Upper lobe of left lung (tissue), 6 donors: ENCODE measurements at regions not wholly inside any gene's neighbourhood (a gene's known extent, or its start where the extent isn't known, plus 50 kb on each side); places are given as distances from the start of the nearest gene placed in this dataset.

Experiments used
- ATAC-seq, 2 donors: fragments of 200-7000 bp; cut with Tn5 transposase; one replicate each; pipeline ENCODE4 v1.9.1; 2022; ENCODE audit warnings: mild to moderate bottlenecking in 2 of 2, moderate library complexity in 2 of 2; ENCODE audit not compliant: low FRiP score in 2 of 2
- DNase-seq, 2 donors: peaks; one replicate each; pipeline ENCODE4 v3.0.0-alpha.2; 2019 to 2020
- H3K27ac ChIP-seq, 4 donors: fragments of 200-600 bp; sonication (generic); one replicate each; pipeline ENCODE4 v1.5.1; 2016 to 2019
- H3K27me3 ChIP-seq, 4 donors: fragments of 200-600 bp; sonication (generic); one replicate each; pipeline ENCODE4 v1.5.1; 2017 to 2019
- H3K36me3 ChIP-seq, 4 donors: fragments of 200-600 bp; sonication (generic); one replicate each; pipeline ENCODE4 v1.5.1; 2016 to 2019
- H3K4me1 ChIP-seq, 4 donors: fragments of 200-600 bp; sonication (generic); one replicate each; pipeline ENCODE4 v1.5.1; 2018 to 2019
- H3K4me3 ChIP-seq, 4 donors: fragments of 200-600 bp; sonication (generic); one replicate each; pipeline ENCODE4 v1.5.1; 2017 to 2019; ENCODE audit warnings: mild to moderate bottlenecking in 2 of 4, moderate library complexity in 1 of 4
- H3K9me3 ChIP-seq, 4 donors: fragments of 200-600 bp; sonication (generic); one replicate each; pipeline ENCODE4 v1.5.1; 2018 to 2019
- EP300 ChIP-seq, 4 donors: sonication (generic); formaldehyde crosslinking; IDR thresholded peaks; one replicate each; pipeline ENCODE4 v1.5.1; 2017; ENCODE audit warnings: antibody characterized with exemption in 4 of 4, control low read depth in 2 of 4
- POLR2A ChIP-seq, 4 donors: fragments of 450-650 bp; IDR thresholded peaks; one replicate each; pipeline ENCODE4 v1.5.1; 2016 to 2017; ENCODE audit warnings: antibody characterized with exemption in 4 of 4, mild to moderate bottlenecking in 2 of 4
- POLR2AphosphoS5 ChIP-seq, 2 donors: sonication (generic); formaldehyde crosslinking; IDR thresholded peaks; one replicate each; pipeline ENCODE4 v1.5.1; 2017; ENCODE audit warnings: antibody characterized with exemption in 2 of 2
- WGBS, 2 donors: methylation state at CpG; one replicate each; pipeline ENCODE4 v1.1.5; 2017 to 2018; 5-methylcytosine and 5-hydroxymethylcytosine counted together
- TF ChIP-seq, protein P1 (sequence below), 6 experiments: fragments of 450-650 bp in 4 of 6; fragments of 200-600 bp in 2 of 6; sonication (generic) in 2 of 6; IDR thresholded peaks; one replicate each; pipeline ENCODE4 v1.5.1; 2016 to 2019; ENCODE audit warnings: antibody characterized with exemption in 6 of 6
- donor health status: DM: no; HTN: no; CAD: no; lungs with moderate emphysema.
- donor health status: DM: no; HTN: yes; CAD: no; lungs with severe emphysema.

DNA sequence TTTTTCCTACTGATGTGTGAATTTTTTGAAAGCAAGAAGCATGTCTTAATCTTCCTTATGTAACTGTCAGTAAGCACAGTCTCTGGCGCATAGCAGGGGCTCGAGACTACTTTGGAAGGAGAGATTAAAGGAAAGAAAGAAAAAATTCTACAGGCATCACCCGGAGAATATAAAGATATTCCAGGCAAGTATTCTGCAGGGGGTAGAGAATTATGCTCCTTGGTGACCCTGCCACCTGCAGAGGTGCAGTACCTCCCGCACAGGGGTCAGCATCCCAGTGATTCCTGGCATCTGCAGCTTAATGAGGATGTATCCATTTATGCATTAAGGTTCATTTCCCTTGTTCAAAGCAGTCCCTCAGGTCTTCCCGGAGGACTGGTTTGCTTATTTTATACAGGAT is 87.6 kb upstream of the WLS start:
- Histone ChIP-seq H3K27ac (no peak overlapping the region), H3K4me1 (no peaks in the 10 kb centered on the region), H3K9me3 (no peaks in the 10 kb centered on the region), H3K36me3 (no peaks in the 10 kb centered on the region), H3K4me3 (no peak overlapping the region), H3K27me3 (no peaks in the 10 kb centered on the region)
- TF ChIP-seq EP300 (IDR thresholded peaks at IDR 0.05) (no peak), POLR2AphosphoS5 (IDR thresholded peaks at IDR 0.05) (no peak), POLR2A (IDR thresholded peaks at IDR 0.05) (no peak)
- TF ChIP-seq, protein P1, sequence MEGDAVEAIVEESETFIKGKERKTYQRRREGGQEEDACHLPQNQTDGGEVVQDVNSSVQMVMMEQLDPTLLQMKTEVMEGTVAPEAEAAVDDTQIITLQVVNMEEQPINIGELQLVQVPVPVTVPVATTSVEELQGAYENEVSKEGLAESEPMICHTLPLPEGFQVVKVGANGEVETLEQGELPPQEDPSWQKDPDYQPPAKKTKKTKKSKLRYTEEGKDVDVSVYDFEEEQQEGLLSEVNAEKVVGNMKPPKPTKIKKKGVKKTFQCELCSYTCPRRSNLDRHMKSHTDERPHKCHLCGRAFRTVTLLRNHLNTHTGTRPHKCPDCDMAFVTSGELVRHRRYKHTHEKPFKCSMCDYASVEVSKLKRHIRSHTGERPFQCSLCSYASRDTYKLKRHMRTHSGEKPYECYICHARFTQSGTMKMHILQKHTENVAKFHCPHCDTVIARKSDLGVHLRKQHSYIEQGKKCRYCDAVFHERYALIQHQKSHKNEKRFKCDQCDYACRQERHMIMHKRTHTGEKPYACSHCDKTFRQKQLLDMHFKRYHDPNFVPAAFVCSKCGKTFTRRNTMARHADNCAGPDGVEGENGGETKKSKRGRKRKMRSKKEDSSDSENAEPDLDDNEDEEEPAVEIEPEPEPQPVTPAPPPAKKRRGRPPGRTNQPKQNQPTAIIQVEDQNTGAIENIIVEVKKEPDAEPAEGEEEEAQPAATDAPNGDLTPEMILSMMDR (IDR thresholded peaks at IDR 0.05), result no peak
- whole genome bisulfite sequencing, 2 donors, result 64 to 67% methylated on average over 5 of the region's 5 CpGs
- DNase-seq (no peak), ATAC-seq (no peak)

GRCh38 chr1:68317543-68317942 is 85.2 kb upstream of the WLS start:
- Histone ChIP-seq H3K4me3 (no peak overlapping the region), H3K36me3 (no peaks in the 10 kb centered on the region), H3K27ac (no peak overlapping the region), H3K4me1 (no peaks in the 10 kb centered on the region), H3K27me3 (no peaks in the 10 kb centered on the region), H3K9me3 (no peaks in the 10 kb centered on the region)
- WGBS, 2 donors, result 90 to 94% methylated on average over 2 of the region's 2 CpGs
- DNase-seq (no peak), ATAC-seq (no peak)
- TF ChIP-seq, protein P1 (IDR thresholded peaks at IDR 0.05), result no peak

DNA sequence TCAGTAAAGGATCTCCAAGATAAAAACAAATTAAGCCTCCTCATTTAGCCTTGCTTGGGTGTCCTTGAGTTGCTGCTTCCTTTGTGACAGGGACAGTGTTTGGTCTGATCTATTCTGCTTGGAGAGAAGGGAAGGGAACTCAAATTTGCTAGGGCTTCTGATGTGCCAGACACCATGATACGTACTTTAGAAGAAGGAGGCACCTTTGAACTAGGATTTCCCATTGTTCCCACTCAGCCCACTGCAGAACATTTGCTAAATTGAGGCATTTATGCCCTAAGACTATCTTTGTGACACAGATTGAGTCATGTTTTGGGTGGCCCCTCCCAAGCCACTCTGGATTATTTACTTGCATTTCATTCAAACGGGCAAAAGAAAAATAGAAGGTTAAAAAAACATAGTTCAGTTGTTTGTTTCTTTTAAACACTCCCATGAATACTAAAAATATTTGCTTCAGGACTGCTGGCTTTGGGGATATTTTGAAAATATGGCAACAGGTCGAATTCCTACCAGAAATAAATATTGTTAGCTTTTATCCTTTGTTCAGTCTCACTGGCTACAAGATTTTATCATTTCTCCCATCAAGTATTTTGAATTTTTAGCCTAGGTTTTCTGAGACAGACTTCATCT is 81.9 kb upstream of the WLS start:
- ATAC-seq, result no peak
- no peak for DNase-seq
- no peaks in the 10 kb centered on the region for H3K36me3 ChIP-seq
- H3K4me3 ChIP-seq, result no peak overlapping the region
- WGBS, 2 donors, result 54 to 55% methylated on average over 3 of the region's 3 CpGs
- no peaks in the 10 kb centered on the region for H3K27me3 ChIP-seq
- TF ChIP-seq, protein P1 (IDR thresholded peaks at IDR 0.05), result no peak
- TF ChIP-seq POLR2A (IDR thresholded peaks at IDR 0.05) (no peak), POLR2AphosphoS5 (IDR thresholded peaks at IDR 0.05) (no peak), EP300 (IDR thresholded peaks at IDR 0.05) (no peak)
- H3K27ac ChIP-seq, result no peak overlapping the region
- H3K9me3 ChIP-seq, result no peaks in the 10 kb centered on the region
- H3K4me1 ChIP-seq, result no peaks in the 10 kb centered on the region

DNA sequence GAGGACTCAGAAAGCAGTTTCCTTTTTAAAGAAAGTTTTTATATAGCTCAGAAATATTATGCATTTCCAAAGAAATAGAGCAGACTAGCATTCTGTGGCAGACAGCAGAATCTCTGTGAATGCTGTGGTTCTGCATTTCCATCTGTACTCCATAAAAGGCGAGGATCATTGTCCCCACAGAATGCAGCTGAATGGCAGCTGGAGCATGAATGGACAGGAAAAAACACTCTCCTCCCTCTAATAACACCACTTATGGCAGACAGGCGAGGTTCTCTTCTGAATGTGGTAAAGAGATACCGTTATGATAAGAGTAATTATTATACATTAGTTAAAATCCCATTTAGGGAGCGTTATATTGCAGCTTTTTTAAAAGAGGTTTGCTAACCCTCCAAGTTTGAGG is 81.4 kb upstream of the WLS start:
- ATAC-seq (no peak), DNase-seq (no peak)
- H3K27ac ChIP-seq, result no peak overlapping the region
- no peaks in the 10 kb centered on the region for H3K9me3 ChIP-seq
- TF ChIP-seq EP300 (IDR thresholded peaks at IDR 0.05) (no peak), POLR2AphosphoS5 (IDR thresholded peaks at IDR 0.05) (no peak), POLR2A (IDR thresholded peaks at IDR 0.05) (no peak)
- TF ChIP-seq, protein P1 (IDR thresholded peaks at IDR 0.05), result no peak
- H3K27me3 ChIP-seq, result no peaks in the 10 kb centered on the region
- H3K4me3 ChIP-seq, result no peak overlapping the region
- no peaks in the 10 kb centered on the region for H3K36me3 ChIP-seq
- 40 to 53% methylated on average over 4 of the region's 4 CpGs for whole genome bisulfite sequencing, 2 donors
- H3K4me1 ChIP-seq, result no peaks in the 10 kb centered on the region

DNA sequence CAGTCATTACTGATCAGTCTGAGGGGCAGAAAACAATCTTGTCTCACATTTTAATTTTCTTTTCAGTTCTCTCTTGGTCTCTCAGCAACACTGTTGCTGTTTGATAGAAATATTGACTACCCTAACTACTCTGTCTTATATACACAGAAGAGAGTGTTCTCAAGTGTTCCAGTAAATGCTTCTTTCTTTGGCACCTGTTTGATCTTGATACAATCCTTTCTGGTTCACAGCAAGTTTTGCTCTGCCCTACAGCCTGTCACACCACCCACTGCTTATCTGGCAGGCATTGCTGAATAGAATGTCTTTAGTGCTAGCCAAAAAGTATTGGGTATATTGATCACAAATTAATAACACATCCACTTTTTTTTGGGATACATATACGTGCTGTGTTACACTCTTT is 75.7 kb upstream of the WLS start:
- Histone ChIP-seq H3K36me3 (no peaks in the 10 kb centered on the region), H3K27me3 (no peaks in the 10 kb centered on the region), H3K4me3 (no peak overlapping the region), H3K27ac (peak overlapping the region in 1 of 4 donors; percentile 54), H3K9me3 (no peaks in the 10 kb centered on the region), H3K4me1 (no peaks in the 10 kb centered on the region)
- WGBS, 2 donors, result 83 to 87% methylated on average over 1 of the region's 1 CpG
- TF ChIP-seq EP300 (IDR thresholded peaks at IDR 0.05), result peak in 1 of 4 donors; percentile 21
- TF ChIP-seq POLR2AphosphoS5 (IDR thresholded peaks at IDR 0.05), result no peak
- ATAC-seq (peak in 1 of 2 donors; percentile 46), DNase-seq (no peak)
